Heart right ventricle (tissue), 16 donors: ENCODE measurements at regions not wholly inside any gene's neighbourhood (a gene's known extent, or its start where the extent isn't known, plus 50 kb on each side); places are given as distances from the start of the nearest gene placed in this dataset.

ENCODE experiments used
- ATAC-seq, 8 donors: fragments of 200-7000 bp; cut with Tn5 transposase; one replicate each; pipeline ENCODE4 v1.9.1; 2020; ENCODE audit warnings: mild to moderate bottlenecking in 8 of 8, moderate library complexity in 8 of 8, moderate number of reproducible peaks in 1 of 8
- DNase-seq, 2 donors: peaks; one replicate each; pipeline ENCODE4 v3.0.0-alpha.2; 2020
- H3K27ac ChIP-seq, 10 donors: fragments of 200-600 bp; sonication (generic) in 2 of 10; one replicate each; pipeline versions ENCODE4 v1.5.0 to v1.8.0; 2020 to 2022; ENCODE audit warnings: mild to moderate bottlenecking in 3 of 10
- H3K27me3 ChIP-seq, 7 donors: fragments of 200-600 bp; one replicate each; pipeline ENCODE4 v1.8.0; 2021 to 2022; ENCODE audit warnings: mild to moderate bottlenecking in 2 of 7
- H3K36me3 ChIP-seq, 9 donors: fragments of 200-600 bp; sonication (generic) in 1 of 9; one replicate each; pipeline versions ENCODE4 v1.5.0 to v1.8.0; 2020 to 2022; ENCODE audit warnings: mild to moderate bottlenecking in 2 of 9
- H3K4me1 ChIP-seq, 9 donors: fragments of 200-600 bp; sonication (generic) in 1 of 9; one replicate each; pipeline versions ENCODE4 v1.5.0 to v1.8.0; 2020 to 2022; ENCODE audit warnings: mild to moderate bottlenecking in 4 of 9
- H3K4me3 ChIP-seq, 10 donors: fragments of 200-600 bp; sonication (generic) in 2 of 10; one replicate each; pipeline versions ENCODE4 v1.5.0 to v1.8.0; 2020 to 2022; ENCODE audit warnings: mild to moderate bottlenecking in 7 of 10, moderate library complexity in 2 of 10
- H3K9me3 ChIP-seq, 11 donors: fragments of 200-600 bp in 10 of 11; sonication (generic) in 2 of 11; one replicate each; pipeline versions ENCODE4 v1.5.0 to v1.8.0; 2013 to 2022; ENCODE audit warnings: mild to moderate bottlenecking in 2 of 11, control low read depth in 1 of 11, moderate library complexity in 1 of 11
- WGBS, 2 donors: extraction: QIAGEN DNeasy Blood & Tissue Kit; methylation state at CpG; one replicate each; pipeline ENCODE4 v1.1.7; 2013; ENCODE audit warnings: inconsistent platforms in 1 of 2; 5-methylcytosine and 5-hydroxymethylcytosine counted together
- intact Hi-C, 10 donors: fragments of 100-400 bp; cut with DNase I; formaldehyde crosslinking; loops; one replicate each; pipeline versions ENCODE4 v1.11.1 to v1.14.2; 2022
- TF ChIP-seq, protein P1 (sequence below), 9 donors: fragments of 200-600 bp; sonication (generic) in 2 of 9; IDR thresholded peaks; one replicate each; pipeline versions ENCODE4 v1.5.0 to v1.8.0; 2021 to 2022; ENCODE audit warnings: antibody characterized with exemption in 9 of 9, mild to moderate bottlenecking in 5 of 9, moderate library complexity in 1 of 9
- donor health status: Arrhythmogenic right ventricular cardiomyopathy.
- donor health status: ischemic (EF 13 %, LVEDD 7.1; RV severe dilation, severe dysfunction).
- donor health status: healthy with polysubstance abuse.
- donor health status: DM: no; HTN: yes; CAD: no.
- donor health status: DM: no; HTN: no; CAD: no.
- donor health status: ischemic (EF 25% LVEDD 6.9; RV normal size, moderate dysfunction).
- donor health status: ischemic (EF 25% LVEDD 5.7; RV mildly dilated, moderate dysfunction).
- donor health status: healthy.
- donor health status: DM: yes; HTN: yes; CAD: no.
- donor health status: Ischemic cardiomyopathy.
- donor health status: ischemic (EF 35%, LVEDD 5.7; RV mildly dilated, moderate dysfunction).
- donor health status: nonischemic (EF 11% LVEDD 7.7; RV severe dilation, severe dysfunction).
- donor health status: DM: yes; HTN: yes; CAD: no.
- donor health status: PGD.
- donor health status: ischemic (EF 29% LVEDD 5.4; RV normal size, mild dysfunction).
- donor health status: nonischemic (EF 23%, LVEDD 6.1; RV moderate dilation, normal function).

DNA sequence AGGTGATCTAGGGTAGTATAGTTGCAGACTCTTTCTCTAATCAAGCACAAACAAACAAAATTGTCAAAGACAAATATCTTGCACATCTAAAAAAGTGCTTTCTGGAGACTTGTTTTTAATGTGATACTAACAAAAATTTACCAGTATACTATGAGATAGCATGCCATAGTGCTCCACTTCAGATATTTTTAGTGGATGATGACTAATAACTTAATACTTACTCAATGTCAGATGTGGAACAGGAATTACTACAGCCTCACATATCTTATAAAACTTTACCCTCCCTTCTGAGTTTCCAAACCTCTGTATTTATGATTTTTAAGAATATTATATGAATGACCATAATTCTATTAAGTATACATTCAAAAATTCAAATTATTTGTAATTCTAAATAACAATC lies 1162.0 kb upstream of the SLC39A10 start:
- intact Hi-C loops = no loop called here
- Histone ChIP-seq H3K4me1 (no peaks in the 10 kb centered on the region), H3K36me3 (no peaks in the 10 kb centered on the region), H3K27ac (no peak overlapping the region), H3K4me3 (no peak overlapping the region), H3K9me3 (no peaks in the 10 kb centered on the region), H3K27me3 (no peaks in the 10 kb centered on the region)
- TF ChIP-seq, protein P1, sequence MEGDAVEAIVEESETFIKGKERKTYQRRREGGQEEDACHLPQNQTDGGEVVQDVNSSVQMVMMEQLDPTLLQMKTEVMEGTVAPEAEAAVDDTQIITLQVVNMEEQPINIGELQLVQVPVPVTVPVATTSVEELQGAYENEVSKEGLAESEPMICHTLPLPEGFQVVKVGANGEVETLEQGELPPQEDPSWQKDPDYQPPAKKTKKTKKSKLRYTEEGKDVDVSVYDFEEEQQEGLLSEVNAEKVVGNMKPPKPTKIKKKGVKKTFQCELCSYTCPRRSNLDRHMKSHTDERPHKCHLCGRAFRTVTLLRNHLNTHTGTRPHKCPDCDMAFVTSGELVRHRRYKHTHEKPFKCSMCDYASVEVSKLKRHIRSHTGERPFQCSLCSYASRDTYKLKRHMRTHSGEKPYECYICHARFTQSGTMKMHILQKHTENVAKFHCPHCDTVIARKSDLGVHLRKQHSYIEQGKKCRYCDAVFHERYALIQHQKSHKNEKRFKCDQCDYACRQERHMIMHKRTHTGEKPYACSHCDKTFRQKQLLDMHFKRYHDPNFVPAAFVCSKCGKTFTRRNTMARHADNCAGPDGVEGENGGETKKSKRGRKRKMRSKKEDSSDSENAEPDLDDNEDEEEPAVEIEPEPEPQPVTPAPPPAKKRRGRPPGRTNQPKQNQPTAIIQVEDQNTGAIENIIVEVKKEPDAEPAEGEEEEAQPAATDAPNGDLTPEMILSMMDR (IDR thresholded peaks at IDR 0.05) = no peak
- DNase-seq = no peak
- no peak for ATAC-seq

DNA sequence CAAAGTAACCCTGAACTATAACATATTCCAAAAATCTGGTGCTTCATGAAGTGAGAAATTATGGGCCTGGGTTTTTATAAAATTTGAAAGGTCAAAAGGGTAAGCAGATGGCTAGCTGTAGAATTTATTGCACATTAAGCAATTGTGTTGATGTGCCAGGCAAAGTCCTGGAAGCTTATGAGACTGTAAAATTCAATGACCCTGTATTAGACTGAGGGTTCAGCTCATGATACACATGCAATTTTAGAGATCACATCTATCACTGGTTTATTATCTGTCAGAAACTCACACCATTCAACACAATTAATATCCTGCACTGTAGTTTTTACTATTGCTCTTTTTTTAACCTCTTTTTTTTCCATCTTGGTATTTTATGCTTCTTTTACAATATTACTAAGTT lies 1162.6 kb upstream of the SLC39A10 start:
- no peaks in the 10 kb centered on the region for H3K27me3 ChIP-seq
- no peak for ATAC-seq
- H3K4me1 ChIP-seq = no peaks in the 10 kb centered on the region
- H3K9me3 ChIP-seq = no peaks in the 10 kb centered on the region
- TF ChIP-seq, protein P1 (IDR thresholded peaks at IDR 0.05) = no peak
- H3K4me3 ChIP-seq = no peak overlapping the region
- DNase-seq = no peak
- intact Hi-C loops = no loop called here
- H3K27ac ChIP-seq = no peak overlapping the region
- no peaks in the 10 kb centered on the region for H3K36me3 ChIP-seq

DNA sequence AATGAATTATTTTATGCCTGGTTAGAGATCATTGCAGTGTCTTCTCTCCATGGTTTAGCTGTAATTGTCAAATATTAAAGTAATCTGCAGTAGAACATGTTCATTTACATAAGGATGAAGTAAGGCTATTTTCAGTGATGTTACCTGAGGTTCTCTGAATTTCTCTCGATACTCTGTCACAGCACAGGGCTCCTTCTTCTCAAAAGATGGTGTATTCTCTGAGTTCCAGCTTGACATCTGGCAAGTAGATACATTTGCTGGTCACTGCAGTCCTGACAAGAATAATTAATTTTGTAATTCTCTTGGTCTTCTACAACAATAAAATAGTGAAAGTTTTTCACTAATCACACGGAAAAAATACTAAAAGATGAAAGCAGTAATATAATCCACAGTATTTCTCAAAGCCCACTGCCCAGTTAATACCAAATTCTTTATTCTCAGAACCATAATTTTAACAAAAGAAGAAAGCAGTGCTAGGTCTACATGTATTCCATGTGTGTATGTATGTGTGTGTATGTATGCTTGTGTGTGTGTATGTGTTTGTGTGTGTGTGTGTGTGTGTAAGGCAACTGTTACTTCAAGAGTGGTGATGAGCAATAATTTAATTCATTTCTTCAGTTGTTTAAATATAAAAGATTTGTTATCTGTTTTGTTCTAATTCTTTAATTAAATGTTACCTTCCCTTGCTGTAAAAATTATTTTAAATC lies 1165.5 kb upstream of the SLC39A10 start:
- Histone ChIP-seq H3K27ac (no peak overlapping the region), H3K4me1 (no peaks in the 10 kb centered on the region), H3K4me3 (no peak overlapping the region), H3K9me3 (no peaks in the 10 kb centered on the region), H3K36me3 (no peaks in the 10 kb centered on the region), H3K27me3 (no peaks in the 10 kb centered on the region)
- TF ChIP-seq, protein P1 (IDR thresholded peaks at IDR 0.05) = no peak
- ATAC-seq (no peak), DNase-seq (no peak)
- intact Hi-C loops = no loop called here
- 69 to 72% methylated on average over 2 of the region's 2 CpGs for WGBS, 2 donors

DNA sequence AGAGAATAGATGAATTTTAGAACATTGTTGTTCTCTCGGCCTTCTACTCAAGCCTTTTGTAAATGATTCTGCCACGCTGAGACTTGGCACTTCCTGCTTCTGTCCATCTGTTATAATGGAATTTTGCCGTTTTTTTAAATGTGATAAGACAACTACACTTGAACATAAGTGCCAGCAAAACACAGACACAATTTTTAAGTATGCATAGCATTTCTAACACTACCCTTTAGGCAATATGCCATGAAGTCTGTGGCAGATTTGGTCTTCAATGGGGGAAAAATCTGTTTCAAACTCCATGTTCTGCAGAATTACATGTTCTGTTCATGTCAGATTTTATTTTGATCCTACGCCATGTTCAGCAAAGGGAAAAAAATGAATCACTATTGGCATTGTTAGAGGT lies 1170.7 kb upstream of the SLC39A10 start:
- WGBS, 2 donors = 68 to 77% methylated on average over 4 of the region's 4 CpGs
- Histone ChIP-seq H3K27me3 (no peaks in the 10 kb centered on the region), H3K4me3 (no peak overlapping the region), H3K36me3 (no peaks in the 10 kb centered on the region), H3K9me3 (no peaks in the 10 kb centered on the region), H3K27ac (no peak overlapping the region), H3K4me1 (no peaks in the 10 kb centered on the region)
- intact Hi-C loops = no loop called here
- no peak for ATAC-seq
- TF ChIP-seq, protein P1 (IDR thresholded peaks at IDR 0.05) = no peak
- DNase-seq = no peak
